Caco-2 (cell line): ENCODE measurements at regions not wholly inside any gene's neighbourhood (a gene's known extent, or its start where the extent isn't known, plus 50 kb on each side); places are given as distances from the start of the nearest gene placed in this dataset.

Experiments
- BruUV-seq: library from RNA; stranded (reverse); fragments of 400-500 nt; replicated peaks from 2 replicates; lab custom pipeline; 2021; lab: Mats Ljungman, UMichigan
- CTCF ChIA-PET: fragments of 300-600 bp; sonication (Branson Sonifier 250); formaldehyde crosslinking; loops from one replicate; lab custom pipeline; 2022; ENCODE audit warnings: antibody characterized with exemption; lab: Charles Lee
- POLR2A ChIA-PET: fragments of 300-600 bp; sonication (Branson Sonifier 250); formaldehyde crosslinking; loops from one replicate; lab custom pipeline; 2022; ENCODE audit warnings: antibody characterized with exemption; lab: Charles Lee
- DNase-seq, 2 experiments: peaks; one replicate each; pipeline versions ENCODE4 v3.0.0 to v3.0.0-alpha.2; 2020 to 2022
- H3K27me3 ChIP-seq: replicated peaks from 2 replicates; pipeline ENCODE4 v1.6.0; 2011; ENCODE audit warnings: low read length; ENCODE audit not compliant: control insufficient read depth, insufficient read depth
- H3K36me3 ChIP-seq: 2 replicates; pipeline ENCODE4 v1.5.1; 2011; ENCODE audit warnings: low read length; ENCODE audit not compliant: control insufficient read depth, insufficient read depth
- H3K4me1 ChIP-seq: fragments of 250-450 bp; sonication (Bioruptor Pico); 2 replicates; pipeline ENCODE4 v1.5.1; 2020; ENCODE audit warnings: mild to moderate bottlenecking
- H3K4me3 ChIP-seq: 2 replicates; pipeline ENCODE4 v1.5.1; 2011; ENCODE audit warnings: low read depth, mild to moderate bottlenecking, control low read depth, low read length
- H3K9me3 ChIP-seq: fragments of 250-450 bp; sonication (Bioruptor Pico); 2 replicates; pipeline ENCODE4 v1.5.1; 2020; ENCODE audit warnings: mild to moderate bottlenecking, moderate library complexity
- H3K27ac Mint-ChIP-seq: one replicate; pipeline ENCODE4 v1.8.0; 2022; ENCODE audit warnings: mixed read lengths; ENCODE audit not compliant: unreplicated experiment
- H3K27me3 Mint-ChIP-seq: one replicate; pipeline ENCODE4 v1.8.0; 2022; ENCODE audit warnings: mixed read lengths; ENCODE audit not compliant: insufficient read depth, unreplicated experiment
- H3K36me3 Mint-ChIP-seq: one replicate; pipeline ENCODE4 v1.8.0; 2022; ENCODE audit warnings: mild to moderate bottlenecking, mixed read lengths; ENCODE audit not compliant: insufficient read depth, unreplicated experiment
- H3K4me1 Mint-ChIP-seq: one replicate; pipeline ENCODE4 v1.8.0; 2022; ENCODE audit warnings: low read depth, mixed read lengths; ENCODE audit not compliant: unreplicated experiment
- H3K4me3 Mint-ChIP-seq: one replicate; pipeline ENCODE4 v1.8.0; 2022; ENCODE audit warnings: mild to moderate bottlenecking, moderate library complexity, mixed read lengths; ENCODE audit not compliant: unreplicated experiment
- H3K9me3 Mint-ChIP-seq: one replicate; pipeline ENCODE4 v1.8.0; 2022; ENCODE audit warnings: mixed read lengths; ENCODE audit not compliant: unreplicated experiment
- CTCF ChIP-seq, 2 experiments: fragments of 200-600 bp in 1 of 2; IDR thresholded peaks; 1 replicate in 1 of 2; 2 replicates in 1 of 2; pipeline versions ENCODE4 v1.5.1 to v1.8.0; 2011 to 2022; ENCODE audit warnings: antibody characterized with exemption in 1 of 2, control low read depth in 1 of 2, inconsistent platforms in 1 of 2, low read depth in 1 of 2, low read length in 1 of 2, mild to moderate bottlenecking in 1 of 2, moderate library complexity in 1 of 2; ENCODE audit not compliant: insufficient read depth in 1 of 2, severe bottlenecking in 1 of 2, unreplicated experiment in 1 of 2
- intact Hi-C: fragments of 100-400 bp; cut with micrococcal nuclease; formaldehyde crosslinking; loops from one replicate; pipeline ENCODE4 v1.10.0; 2022; ENCODE audit not compliant: unreplicated experiment

DNA sequence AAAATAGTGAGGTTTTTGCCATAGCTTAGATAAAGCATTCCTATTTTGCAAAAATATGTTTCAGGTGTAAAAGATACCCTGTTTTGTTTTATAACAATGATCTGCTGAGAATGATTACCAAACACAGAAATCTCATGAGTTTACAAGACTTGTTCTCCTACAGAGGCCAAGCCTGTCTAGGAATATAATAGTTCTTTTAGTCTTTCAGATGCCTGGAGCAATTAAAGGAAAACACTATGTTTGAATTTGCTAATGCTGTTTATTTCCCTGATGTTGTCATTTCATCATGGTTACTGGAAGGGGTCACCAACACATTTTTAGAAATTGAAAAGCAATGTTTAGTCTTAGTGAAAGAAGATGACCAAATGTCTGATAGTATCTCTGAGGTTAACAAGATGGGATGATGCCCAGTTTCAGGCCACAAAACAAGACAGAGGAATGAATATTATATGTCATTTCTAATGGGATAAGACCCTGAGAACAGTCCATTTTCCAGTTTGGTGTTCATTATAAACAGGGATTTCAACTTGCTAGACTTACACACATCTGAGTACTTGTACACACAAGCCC, 559.9 kb downstream of the INHBA start:
- H3K27me3 ChIP-seq: no peaks in the 10 kb centered on the region
- no peaks in the 10 kb centered on the region for H3K4me1 ChIP-seq
- Mint-ChIP-seq H3K36me3 (no peaks in the 10 kb centered on the region), H3K27me3 (no peaks in the 10 kb centered on the region), H3K4me3 (no peak overlapping the region), H3K9me3 (no peaks in the 10 kb centered on the region), H3K4me1 (no peaks in the 10 kb centered on the region), H3K27ac (no peak overlapping the region)
- H3K36me3 ChIP-seq: no peaks in the 10 kb centered on the region
- intact Hi-C loops: no loop called here
- H3K4me3 ChIP-seq: no peak overlapping the region
- no TSS peak for BruUV-seq
- no peaks in the 10 kb centered on the region for H3K9me3 ChIP-seq
- TF ChIP-seq CTCF (IDR thresholded peaks at IDR 0.05; ENCODE audit: insufficient read depth in 1 of 2, low read depth in 1 of 2, low read length in 1 of 2, severe bottlenecking in 1 of 2, unreplicated experiment in 1 of 2): no peak
- ChIA-PET POLR2A (no interaction called here), CTCF (no interaction called here)
- no peak for DNase-seq

- no peak overlapping the region for H3K27ac Mint-ChIP-seq
- POLR2A ChIA-PET: no interaction called here
- no peak overlapping the region for H3K4me3 ChIP-seq
- H3K27me3 Mint-ChIP-seq: no peaks in the 10 kb centered on the region
- no peak overlapping the region for H3K4me3 Mint-ChIP-seq
- no peak for TF ChIP-seq CTCF (IDR thresholded peaks at IDR 0.05; ENCODE audit: insufficient read depth in 1 of 2, low read depth in 1 of 2, low read length in 1 of 2, severe bottlenecking in 1 of 2, unreplicated experiment in 1 of 2)
- DNase-seq: no peak
- no peaks in the 10 kb centered on the region for H3K9me3 Mint-ChIP-seq
- H3K4me1 Mint-ChIP-seq: no peaks in the 10 kb centered on the region
- no TSS peak for BruUV-seq
- H3K36me3 Mint-ChIP-seq: no peaks in the 10 kb centered on the region
- H3K27me3 ChIP-seq: no peaks in the 10 kb centered on the region
- H3K4me1 ChIP-seq: no peaks in the 10 kb centered on the region
- no peaks in the 10 kb centered on the region for H3K36me3 ChIP-seq
- intact Hi-C loops: no loop called here
- CTCF ChIA-PET: no interaction called here
- no peaks in the 10 kb centered on the region; the same call in 1 of the 2 replicates for H3K9me3 ChIP-seq
Measured at GRCh38 chr7:41139789-41140188, 563.1 kb downstream of the INHBA start.

- H3K4me1 ChIP-seq: no peaks in the 10 kb centered on the region
- Mint-ChIP-seq H3K36me3 (no peaks in the 10 kb centered on the region), H3K4me1 (no peaks in the 10 kb centered on the region), H3K27me3 (no peaks in the 10 kb centered on the region), H3K4me3 (no peak overlapping the region), H3K9me3 (no peaks in the 10 kb centered on the region), H3K27ac (no peak overlapping the region)
- BruUV-seq: no TSS peak
- TF ChIP-seq CTCF (IDR thresholded peaks at IDR 0.05; ENCODE audit: insufficient read depth in 1 of 2, low read depth in 1 of 2, low read length in 1 of 2, severe bottlenecking in 1 of 2, unreplicated experiment in 1 of 2): no peak
- H3K36me3 ChIP-seq: no peaks in the 10 kb centered on the region
- ChIA-PET CTCF (no interaction called here), POLR2A (no interaction called here)
- intact Hi-C loops: no loop called here
- H3K4me3 ChIP-seq: no peak overlapping the region
- no peaks in the 10 kb centered on the region for H3K27me3 ChIP-seq
- DNase-seq: no peak
- no peaks in the 10 kb centered on the region; the same call in 1 of the 2 replicates for H3K9me3 ChIP-seq
Measured at GRCh38 chr7:41136551-41136950, 566.3 kb downstream of the INHBA start.
